Ectodermal cell (in vitro differentiated cells): ENCODE measurements at regions not wholly inside any gene's neighbourhood (a gene's known extent, or its start where the extent isn't known, plus 50 kb on each side); places are given as distances from the start of the nearest gene placed in this dataset.
"Not testable (repeated sequence)": the region's sequence is repeated elsewhere in the genome, so short reads cannot be mapped to it uniquely, and the experiment has no call there.

Experiments used
- H3K27ac ChIP-seq: 2 replicates; pipeline ENCODE4 v1.7.0; 2013; ENCODE audit warnings: mild to moderate bottlenecking, low read depth, low read length; ENCODE audit not compliant: insufficient read depth, poor library complexity, severe bottlenecking
- H3K27me3 ChIP-seq: 2 replicates; pipeline ENCODE4 v1.7.0; 2013; ENCODE audit warnings: mild to moderate bottlenecking, low read length; ENCODE audit not compliant: insufficient read depth, control insufficient read depth, poor library complexity, severe bottlenecking
- H3K36me3 ChIP-seq: one replicate; pipeline ENCODE4 v1.7.0; 2013; ENCODE audit warnings: low read length; ENCODE audit not compliant: control insufficient read depth, insufficient read depth
- H3K4me1 ChIP-seq: one replicate; pipeline ENCODE4 v1.7.0; 2013; ENCODE audit warnings: low read length; ENCODE audit not compliant: control insufficient read depth, insufficient read depth
- H3K4me3 ChIP-seq: 2 replicates; pipeline ENCODE4 v1.7.0; 2013; ENCODE audit warnings: low read depth, low read length, control low read depth; ENCODE audit not compliant: insufficient read depth
- H3K9me3 ChIP-seq: 2 replicates; pipeline ENCODE4 v1.7.0; 2013; ENCODE audit warnings: mild to moderate bottlenecking, low read length, moderate library complexity; ENCODE audit not compliant: control insufficient read depth
- WGBS, 2 experiments: methylation state at CpG; one replicate each; pipeline ENCODE4 v1.1.7; 2013; ENCODE audit warnings: missing lambda C conversion rate in 2 of 2; 5-methylcytosine and 5-hydroxymethylcytosine counted together

DNA sequence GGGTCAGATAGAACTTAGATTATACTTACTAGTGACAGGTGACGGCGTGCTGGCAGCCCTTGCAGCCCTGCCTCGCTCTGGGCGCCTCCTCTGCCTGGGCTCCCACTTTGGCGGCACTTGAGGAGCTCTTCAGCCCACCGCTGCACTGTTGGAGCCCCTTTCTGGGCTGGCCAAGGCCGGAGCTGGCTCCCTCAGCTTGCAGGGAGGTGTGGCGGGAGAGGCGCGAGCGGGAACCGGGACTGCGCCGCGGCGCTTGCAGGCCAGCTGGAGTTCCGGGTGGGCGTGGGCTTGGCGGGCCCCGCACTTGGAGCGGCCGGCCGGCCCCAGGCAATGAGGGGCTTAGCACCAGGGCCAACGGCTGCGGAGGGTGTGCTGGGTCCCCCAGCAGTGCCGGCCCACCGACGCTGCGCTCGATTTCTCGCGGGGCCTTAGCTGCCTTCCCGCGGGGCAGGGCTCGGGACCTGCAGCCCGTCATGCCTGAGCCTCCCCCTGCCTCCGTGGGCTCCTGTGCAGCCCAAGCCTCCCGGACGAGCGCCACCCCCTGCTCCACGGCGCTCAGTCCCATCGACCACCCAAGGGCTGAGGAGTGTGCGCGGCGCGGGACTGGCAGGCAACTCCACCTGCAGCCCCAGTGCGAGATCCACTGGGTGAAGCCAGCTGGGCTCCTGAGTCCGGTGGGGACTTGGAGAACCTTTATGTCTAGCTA lies 320.8 kb upstream of the DEPDC1 start:
- not testable (repeated sequence) for H3K36me3 ChIP-seq, H3K4me1 ChIP-seq, H3K27me3 ChIP-seq, H3K4me3 ChIP-seq, H3K9me3 ChIP-seq, H3K27ac ChIP-seq
- 96 to 97% methylated on average over 49 of the region's 49 CpGs for WGBS, 2 experiments

GRCh38 chr1:68819190-68819829 lies 322.4 kb upstream of the DEPDC1 start:
- Histone ChIP-seq H3K36me3 (no peaks in the 10 kb centered on the region), H3K9me3 (no peaks in the 10 kb centered on the region), H3K4me1 (peaks cover 7% of the 10 kb centered on the region), H3K27me3 (no peaks in the 10 kb centered on the region), H3K27ac (no peak overlapping the region), H3K4me3 (no peak overlapping the region)
- 86% methylated on average over 4 of the region's 4 CpGs for WGBS, 2 experiments

DNA sequence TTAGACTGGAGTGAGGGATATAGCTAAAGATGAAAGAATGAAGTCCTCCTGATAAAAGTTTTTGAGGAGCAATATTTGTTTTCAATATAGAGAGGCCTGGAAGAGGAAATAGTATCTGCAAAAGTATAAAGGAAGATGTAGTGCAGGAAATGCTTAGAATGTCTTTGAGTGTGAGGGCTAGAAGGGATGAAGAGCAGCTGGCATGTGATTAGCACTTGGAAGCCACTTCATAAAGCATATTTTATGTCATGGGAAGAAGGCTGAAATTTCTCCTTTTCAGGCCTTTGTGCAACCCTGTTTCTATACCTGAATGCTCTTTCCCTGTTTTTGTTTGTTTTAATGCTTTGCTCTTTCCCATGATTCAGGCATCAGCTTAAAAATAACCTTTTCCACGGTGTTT lies 323.3 kb upstream of the DEPDC1 start:
- H3K27me3 ChIP-seq, result no peaks in the 10 kb centered on the region
- no peaks in the 10 kb centered on the region for H3K36me3 ChIP-seq
- no peaks in the 10 kb centered on the region for H3K4me1 ChIP-seq
- H3K9me3 ChIP-seq, result no peaks in the 10 kb centered on the region
- H3K27ac ChIP-seq, result no peak overlapping the region
- H3K4me3 ChIP-seq, result no peak overlapping the region
- WGBS, 2 experiments, result 90 to 97% methylated on average over 1 of the region's 1 CpG

- Histone ChIP-seq H3K4me1 (no peaks in the 10 kb centered on the region), H3K9me3 (no peaks in the 10 kb centered on the region), H3K36me3 (no peaks in the 10 kb centered on the region), H3K27ac (no peak overlapping the region), H3K27me3 (no peaks in the 10 kb centered on the region), H3K4me3 (no peak overlapping the region)
Observed at GRCh38 chr1:68826836-68827235, 330.0 kb upstream of the DEPDC1 start.

GRCh38 chr1:68827261-68827660 lies 330.4 kb upstream of the DEPDC1 start:
- WGBS, 2 experiments, result 87 to 91% methylated on average over 2 of the region's 2 CpGs
- no peak overlapping the region for H3K4me3 ChIP-seq

GRCh38 chr1:68828013-68828412 lies 331.1 kb upstream of the DEPDC1 start:
- 96% methylated on average over 2 of the region's 3 CpGs for WGBS, 2 experiments

More at GRCh38 chr1:68827261-68827660, 330.4 kb upstream of the DEPDC1 start:
- H3K27me3 ChIP-seq, result no peaks in the 10 kb centered on the region
- H3K9me3 ChIP-seq, result no peaks in the 10 kb centered on the region
- no peaks in the 10 kb centered on the region for H3K36me3 ChIP-seq
- H3K27ac ChIP-seq, result no peak overlapping the region
- H3K4me1 ChIP-seq, result no peaks in the 10 kb centered on the region

GRCh38 chr1:68831281-68831680 lies 334.4 kb upstream of the DEPDC1 start:
- 0% methylated on average over 1 of the region's 1 CpG; no CpG with 5 or more reads in 1 of the 2 experiments for WGBS, 2 experiments

More at GRCh38 chr1:68828013-68828412, 331.1 kb upstream of the DEPDC1 start:
- Histone ChIP-seq H3K4me3 (no peak overlapping the region), H3K27ac (no peak overlapping the region), H3K27me3 (no peaks in the 10 kb centered on the region), H3K9me3 (no peaks in the 10 kb centered on the region), H3K4me1 (no peaks in the 10 kb centered on the region), H3K36me3 (no peaks in the 10 kb centered on the region)

GRCh38 chr1:68848017-68848416 lies 351.1 kb upstream of the DEPDC1 start:
- Histone ChIP-seq H3K4me3 (no peak overlapping the region), H3K27ac (no peak overlapping the region), H3K4me1 (no peaks in the 10 kb centered on the region), H3K9me3 (no peaks in the 10 kb centered on the region), H3K36me3 (no peaks in the 10 kb centered on the region), H3K27me3 (no peaks in the 10 kb centered on the region)
- WGBS, 2 experiments, result 69 to 90% methylated on average over 2 to 3 of the region's 3 CpGs

More at GRCh38 chr1:68831281-68831680, 334.4 kb upstream of the DEPDC1 start:
- no peaks in the 10 kb centered on the region for H3K36me3 ChIP-seq
- H3K9me3 ChIP-seq, result no peaks in the 10 kb centered on the region
- H3K4me1 ChIP-seq, result no peaks in the 10 kb centered on the region
- no peak overlapping the region for H3K4me3 ChIP-seq
- no peak overlapping the region for H3K27ac ChIP-seq
- H3K27me3 ChIP-seq, result no peaks in the 10 kb centered on the region

DNA sequence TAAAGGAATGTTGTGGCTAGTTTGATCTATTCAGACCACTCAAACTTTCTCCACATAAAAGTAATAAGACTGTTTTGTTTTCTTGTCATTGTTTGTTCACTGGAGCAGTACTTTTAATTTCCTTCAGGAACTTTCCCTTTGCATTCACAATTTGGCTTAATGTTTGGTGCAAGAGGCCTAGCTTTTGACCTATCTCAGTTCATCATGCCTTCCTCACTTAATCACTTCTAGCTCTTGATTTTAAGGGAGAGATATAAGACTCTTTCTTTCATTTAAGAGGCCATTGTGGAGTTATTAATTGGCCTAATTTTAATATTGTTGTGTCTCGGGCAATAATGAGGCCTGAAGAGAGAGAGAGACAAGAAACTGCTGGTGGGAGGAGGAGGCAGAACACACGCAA lies 371.7 kb upstream of the DEPDC1 start:
- no peak overlapping the region for H3K4me3 ChIP-seq
- WGBS, 2 experiments, result 77 to 91% methylated on average over 1 to 2 of the region's 2 CpGs
- H3K36me3 ChIP-seq, result no peaks in the 10 kb centered on the region
- H3K9me3 ChIP-seq, result no peaks in the 10 kb centered on the region
- no peaks in the 10 kb centered on the region for H3K27me3 ChIP-seq
- no peaks in the 10 kb centered on the region for H3K4me1 ChIP-seq
- H3K27ac ChIP-seq, result no peak overlapping the region

GRCh38 chr1:68873144-68873543 lies 376.3 kb upstream of the DEPDC1 start:
- Histone ChIP-seq H3K27me3 (no peaks in the 10 kb centered on the region), H3K27ac (no peak overlapping the region), H3K9me3 (no peaks in the 10 kb centered on the region), H3K36me3 (no peaks in the 10 kb centered on the region), H3K4me3 (no peak overlapping the region), H3K4me1 (no peaks in the 10 kb centered on the region)
- 88 to 94% methylated on average over 1 of the region's 2 CpGs for WGBS, 2 experiments
